HG03432 (cell line): ENCODE measurements at regions not wholly inside any gene's neighbourhood (a gene's known extent, or its start where the extent isn't known, plus 50 kb on each side); places are given as distances from the start of the nearest gene placed in this dataset.

Experiments
- ATAC-seq: cut with Tn5 transposase; IDR thresholded peaks from one replicate; pipeline ENCODE4 v1.9.1; 2021; ENCODE audit warnings: mild to moderate bottlenecking, moderate library complexity; ENCODE audit not compliant: unreplicated experiment

GRCh38 chr13:22562116-22562515 lies 618.7 kb upstream of the SGCG start:
- ATAC-seq, result no peak

GRCh38 chr13:22563272-22563671 lies 617.5 kb upstream of the SGCG start:
- ATAC-seq, result no peak

GRCh38 chr13:22569811-22570210 lies 611.0 kb upstream of the SGCG start:
- ATAC-seq, result no peak

GRCh38 chr13:22589880-22590279 lies 590.9 kb upstream of the SGCG start:
- ATAC-seq, result no peak

GRCh38 chr13:22592515-22592914 lies 588.3 kb upstream of the SGCG start:
- no peak for ATAC-seq

- no peak for ATAC-seq
Observed at GRCh38 chr13:22594041-22594440, 586.7 kb upstream of the SGCG start.

GRCh38 chr13:22596171-22596863 lies 584.5 kb upstream of the SGCG start:
- no peak for ATAC-seq

GRCh38 chr13:22599156-22599555 lies 581.6 kb upstream of the SGCG start:
- no peak for ATAC-seq

GRCh38 chr13:22618002-22618401 lies 562.8 kb upstream of the SGCG start:
- no peak for ATAC-seq

GRCh38 chr13:22625691-22626090 lies 555.1 kb upstream of the SGCG start:
- ATAC-seq, result no peak

- ATAC-seq, result no peak
Observed at GRCh38 chr13:22629374-22629773, 551.4 kb upstream of the SGCG start.

- no peak for ATAC-seq
Observed at GRCh38 chr13:22642088-22642487, 538.7 kb upstream of the SGCG start.

- ATAC-seq, result no peak
Observed at GRCh38 chr13:22644941-22645340, 535.8 kb upstream of the SGCG start.

GRCh38 chr13:22647156-22647850 lies 533.5 kb upstream of the SGCG start:
- no peak for ATAC-seq

GRCh38 chr13:22648320-22648801 lies 532.4 kb upstream of the SGCG start:
- ATAC-seq, result no peak

GRCh38 chr13:22652796-22653195 lies 528.0 kb upstream of the SGCG start:
- no peak for ATAC-seq

GRCh38 chr13:22653866-22654265 lies 526.9 kb upstream of the SGCG start:
- no peak for ATAC-seq

- ATAC-seq, result no peak
Observed at GRCh38 chr13:22655106-22655852, 525.5 kb upstream of the SGCG start.

- no peak for ATAC-seq
Observed at GRCh38 chr13:22662771-22663170, 518.0 kb upstream of the SGCG start.

GRCh38 chr13:22665506-22665905 lies 515.3 kb upstream of the SGCG start:
- no peak for ATAC-seq

GRCh38 chr13:22690756-22691155 lies 490.0 kb upstream of the SGCG start:
- no peak for ATAC-seq

GRCh38 chr13:22693691-22694090 lies 487.1 kb upstream of the SGCG start:
- ATAC-seq, result no peak
